ENCODE measurements at regions not wholly inside any gene's neighbourhood (a gene's known extent, or its start where the extent isn't known, plus 50 kb on each side); places are given as distances from the start of the nearest gene placed in this dataset.

GRCh38 chr10:113446739-113447138 lies 106.1 kb upstream of the HABP2 start:
- TF ChIP-seq, protein P1, sequence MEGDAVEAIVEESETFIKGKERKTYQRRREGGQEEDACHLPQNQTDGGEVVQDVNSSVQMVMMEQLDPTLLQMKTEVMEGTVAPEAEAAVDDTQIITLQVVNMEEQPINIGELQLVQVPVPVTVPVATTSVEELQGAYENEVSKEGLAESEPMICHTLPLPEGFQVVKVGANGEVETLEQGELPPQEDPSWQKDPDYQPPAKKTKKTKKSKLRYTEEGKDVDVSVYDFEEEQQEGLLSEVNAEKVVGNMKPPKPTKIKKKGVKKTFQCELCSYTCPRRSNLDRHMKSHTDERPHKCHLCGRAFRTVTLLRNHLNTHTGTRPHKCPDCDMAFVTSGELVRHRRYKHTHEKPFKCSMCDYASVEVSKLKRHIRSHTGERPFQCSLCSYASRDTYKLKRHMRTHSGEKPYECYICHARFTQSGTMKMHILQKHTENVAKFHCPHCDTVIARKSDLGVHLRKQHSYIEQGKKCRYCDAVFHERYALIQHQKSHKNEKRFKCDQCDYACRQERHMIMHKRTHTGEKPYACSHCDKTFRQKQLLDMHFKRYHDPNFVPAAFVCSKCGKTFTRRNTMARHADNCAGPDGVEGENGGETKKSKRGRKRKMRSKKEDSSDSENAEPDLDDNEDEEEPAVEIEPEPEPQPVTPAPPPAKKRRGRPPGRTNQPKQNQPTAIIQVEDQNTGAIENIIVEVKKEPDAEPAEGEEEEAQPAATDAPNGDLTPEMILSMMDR (IDR thresholded peaks at IDR 0.05; ENCODE audit: insufficient read depth, low read length), result no peak
- no peak for TF ChIP-seq POLR2AphosphoS5 (IDR thresholded peaks at IDR 0.05; ENCODE audit: low read depth)
- TF ChIP-seq SPI1 (IDR thresholded peaks at IDR 0.05; ENCODE audit: borderline replicate concordance, low read depth), result no peak

Data from HL-60 (cell line).